Loucy (cell line): ENCODE measurements at regions not wholly inside any gene's neighbourhood (a gene's known extent, or its start where the extent isn't known, plus 50 kb on each side); places are given as distances from the start of the nearest gene placed in this dataset.

Experiments used
- H2AFZ ChIP-seq: fragments of 200-600 bp; sonication (generic); 2 replicates; pipeline ENCODE4 v1.6.0; 2016; ENCODE audit warnings: antibody characterized with exemption, mild to moderate bottlenecking, low read length, moderate library complexity
- H3F3A ChIP-seq: fragments of 200-600 bp; 2 replicates; pipeline ENCODE4 v1.6.0; 2016; ENCODE audit warnings: antibody characterized with exemption, low read depth, mild to moderate bottlenecking
- H3K27me3 ChIP-seq: fragments of 200-600 bp; sonication (generic); 2 replicates; pipeline ENCODE4 v1.6.1; 2014; ENCODE audit warnings: low read length, mild to moderate bottlenecking; ENCODE audit not compliant: insufficient read depth, poor library complexity, severe bottlenecking
- H3K36me3 ChIP-seq: fragments of 200-600 bp; sonication (generic); 2 replicates; pipeline ENCODE4 v1.6.1; 2016; ENCODE audit warnings: low read length; ENCODE audit not compliant: insufficient read depth
- H3K4me1 ChIP-seq: fragments of 200-600 bp; sonication (generic); 2 replicates; pipeline ENCODE4 v1.5.1; 2014; ENCODE audit warnings: low read length, mild to moderate bottlenecking; ENCODE audit not compliant: insufficient read depth, poor library complexity, severe bottlenecking
- H3K4me2 ChIP-seq: fragments of 200-600 bp; sonication (generic); 2 replicates; pipeline ENCODE4 v1.6.0; 2014; ENCODE audit warnings: antibody characterized with exemption, low read length, low read depth, mild to moderate bottlenecking; ENCODE audit not compliant: poor library complexity, severe bottlenecking
- H3K4me3 ChIP-seq: fragments of 200-600 bp; sonication (generic); 2 replicates; pipeline ENCODE4 v1.5.1; 2014; ENCODE audit warnings: low read length, mild to moderate bottlenecking, mixed read lengths; ENCODE audit not compliant: poor library complexity, severe bottlenecking
- H3K79me2 ChIP-seq: fragments of 200-600 bp; sonication (generic); 2 replicates; pipeline ENCODE4 v1.6.1; 2014; ENCODE audit warnings: low read length; ENCODE audit not compliant: insufficient read depth
- H3K9ac ChIP-seq: fragments of 200-600 bp; sonication (generic); 2 replicates; pipeline ENCODE4 v1.6.0; 2014; ENCODE audit warnings: mild to moderate bottlenecking, low read depth, low read length, moderate library complexity; ENCODE audit not compliant: poor library complexity, severe bottlenecking
- H3K9me2 ChIP-seq: fragments of 200-600 bp; sonication (generic); replicated peaks from 2 replicates; pipeline ENCODE4 v1.6.1; 2016; ENCODE audit warnings: low read depth, low read length, mixed read lengths
- H3K9me3 ChIP-seq: fragments of 200-600 bp; sonication (generic); 2 replicates; pipeline ENCODE4 v1.6.1; 2014; ENCODE audit warnings: mild to moderate bottlenecking, antibody characterized with exemption, low read length, low read depth; ENCODE audit not compliant: insufficient read depth
- H4K20me1 ChIP-seq: fragments of 200-600 bp; sonication (generic); 2 replicates; pipeline ENCODE4 v1.6.0; 2014; ENCODE audit warnings: antibody characterized with exemption, low read length, mild to moderate bottlenecking; ENCODE audit not compliant: insufficient read depth, poor library complexity, severe bottlenecking
- EZH2phosphoT487 ChIP-seq: fragments of 200-600 bp; IDR thresholded peaks from 2 replicates; pipeline ENCODE4 v1.6.1; 2018; ENCODE audit warnings: antibody characterized with exemption, mild to moderate bottlenecking, moderate library complexity, borderline replicate concordance
- TF ChIP-seq, protein P1 (sequence below): fragments of 200-600 bp; sonication (generic); conservative IDR thresholded peaks from 2 replicates; pipeline ENCODE4 v1.5.1; 2014; ENCODE audit warnings: mild to moderate bottlenecking, antibody characterized with exemption, low read length

DNA sequence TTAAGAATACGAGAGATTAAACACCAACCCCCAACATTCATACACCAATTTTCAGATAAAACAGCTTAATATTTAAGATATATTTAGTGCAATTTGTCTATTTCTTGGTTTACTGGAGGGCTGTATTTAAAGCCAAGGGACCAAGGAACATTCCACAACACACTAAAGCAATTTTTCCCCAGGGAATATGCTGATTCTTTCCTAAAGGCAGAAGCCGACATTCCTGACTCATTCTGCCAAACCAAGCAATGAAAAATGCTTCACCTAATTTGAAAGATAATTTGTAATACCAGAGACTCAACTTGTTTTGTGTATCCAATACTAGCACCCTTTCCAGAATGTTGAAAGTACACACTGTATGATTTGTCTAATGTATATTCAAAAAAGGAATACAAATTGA, 1267.6 kb upstream of the PIK3C3 start:
- TF ChIP-seq, protein P1, sequence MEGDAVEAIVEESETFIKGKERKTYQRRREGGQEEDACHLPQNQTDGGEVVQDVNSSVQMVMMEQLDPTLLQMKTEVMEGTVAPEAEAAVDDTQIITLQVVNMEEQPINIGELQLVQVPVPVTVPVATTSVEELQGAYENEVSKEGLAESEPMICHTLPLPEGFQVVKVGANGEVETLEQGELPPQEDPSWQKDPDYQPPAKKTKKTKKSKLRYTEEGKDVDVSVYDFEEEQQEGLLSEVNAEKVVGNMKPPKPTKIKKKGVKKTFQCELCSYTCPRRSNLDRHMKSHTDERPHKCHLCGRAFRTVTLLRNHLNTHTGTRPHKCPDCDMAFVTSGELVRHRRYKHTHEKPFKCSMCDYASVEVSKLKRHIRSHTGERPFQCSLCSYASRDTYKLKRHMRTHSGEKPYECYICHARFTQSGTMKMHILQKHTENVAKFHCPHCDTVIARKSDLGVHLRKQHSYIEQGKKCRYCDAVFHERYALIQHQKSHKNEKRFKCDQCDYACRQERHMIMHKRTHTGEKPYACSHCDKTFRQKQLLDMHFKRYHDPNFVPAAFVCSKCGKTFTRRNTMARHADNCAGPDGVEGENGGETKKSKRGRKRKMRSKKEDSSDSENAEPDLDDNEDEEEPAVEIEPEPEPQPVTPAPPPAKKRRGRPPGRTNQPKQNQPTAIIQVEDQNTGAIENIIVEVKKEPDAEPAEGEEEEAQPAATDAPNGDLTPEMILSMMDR = no peak
- TF ChIP-seq EZH2phosphoT487 = no peak
- no peaks in the 10 kb centered on the region for H3K27me3 ChIP-seq
- no peaks in the 10 kb centered on the region for H3K36me3 ChIP-seq
- H3K79me2 ChIP-seq = no peaks in the 10 kb centered on the region
- H3K9me2 ChIP-seq = no peaks in the 10 kb centered on the region
- no peak overlapping the region for H3K9ac ChIP-seq
- H3K4me1 ChIP-seq = no peaks in the 10 kb centered on the region
- H3K4me2 ChIP-seq = no peak overlapping the region
- no peaks in the 10 kb centered on the region for H3F3A ChIP-seq
- H4K20me1 ChIP-seq = no peaks in the 10 kb centered on the region
- no peak overlapping the region for H3K4me3 ChIP-seq
- no peaks in the 10 kb centered on the region for H3K9me3 ChIP-seq
- H2AFZ ChIP-seq = no peak overlapping the region

DNA sequence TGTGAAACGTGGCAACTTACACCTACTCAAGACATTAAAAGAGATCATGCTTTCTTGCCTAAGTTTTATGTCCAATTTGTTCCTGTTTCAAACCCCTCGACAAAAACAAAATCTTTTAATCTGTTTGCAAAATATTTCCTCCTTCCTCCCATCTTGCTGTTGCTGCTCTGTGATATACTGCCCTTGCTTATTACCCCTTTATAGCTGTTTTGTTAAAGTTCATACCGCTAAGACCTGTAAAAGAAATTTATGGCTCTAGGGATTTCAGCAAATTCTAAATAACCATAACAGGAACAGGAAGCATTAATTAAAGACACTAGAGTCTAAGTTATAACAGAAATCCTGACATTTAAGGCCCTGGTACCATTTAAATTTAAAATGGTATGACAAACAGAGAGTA, 1268.2 kb upstream of the PIK3C3 start:
- TF ChIP-seq EZH2phosphoT487 = no peak
- TF ChIP-seq, protein P1 = no peak
- H3K9me3 ChIP-seq = no peaks in the 10 kb centered on the region
- no peaks in the 10 kb centered on the region for H3F3A ChIP-seq
- no peaks in the 10 kb centered on the region for H3K27me3 ChIP-seq
- H3K36me3 ChIP-seq = no peaks in the 10 kb centered on the region
- no peaks in the 10 kb centered on the region for H3K79me2 ChIP-seq
- no peaks in the 10 kb centered on the region for H3K4me1 ChIP-seq
- H3K9ac ChIP-seq = no peak overlapping the region
- H4K20me1 ChIP-seq = no peaks in the 10 kb centered on the region
- no peak overlapping the region for H3K4me3 ChIP-seq
- no peak overlapping the region for H2AFZ ChIP-seq
- no peaks in the 10 kb centered on the region for H3K9me2 ChIP-seq
- H3K4me2 ChIP-seq = no peak overlapping the region

- H3K4me3 ChIP-seq = no peak overlapping the region
- H3K36me3 ChIP-seq = no peaks in the 10 kb centered on the region
- H3K4me2 ChIP-seq = no peak overlapping the region
- no peaks in the 10 kb centered on the region for H3K4me1 ChIP-seq
- no peaks in the 10 kb centered on the region for H3K9me3 ChIP-seq
- no peaks in the 10 kb centered on the region for H4K20me1 ChIP-seq
- H3K79me2 ChIP-seq = no peaks in the 10 kb centered on the region
- no peaks in the 10 kb centered on the region for H3F3A ChIP-seq
- no peaks in the 10 kb centered on the region for H3K27me3 ChIP-seq
- TF ChIP-seq EZH2phosphoT487 = no peak
- TF ChIP-seq, protein P1 = no peak
- no peak overlapping the region for H2AFZ ChIP-seq
- no peak overlapping the region for H3K9ac ChIP-seq
- H3K9me2 ChIP-seq = no peaks in the 10 kb centered on the region
These were observed 1269.8 kb upstream of the PIK3C3 start for GRCh38 chr18:40685219-40685618.
